ENCODE measurements at regions not wholly inside any gene's neighbourhood (a gene's known extent, or its start where the extent isn't known, plus 50 kb on each side); places are given as distances from the start of the nearest gene placed in this dataset.

- no peak for TF ChIP-seq CTCF (IDR thresholded peaks at IDR 0.05; ENCODE audit: insufficient read depth, low read depth, low read length)
- TF ChIP-seq EZH2 (IDR thresholded peaks at IDR 0.05; ENCODE audit: insufficient read depth, low read length), result no peak
Observed at GRCh38 chr17:11176549-11176948, 64.5 kb upstream of the SHISA6 start.
